GM10266 (cell line): ENCODE measurements at regions not wholly inside any gene's neighbourhood (a gene's known extent, or its start where the extent isn't known, plus 50 kb on each side); places are given as distances from the start of the nearest gene placed in this dataset.

ENCODE experiments used
- DNase-seq: peaks from one replicate; pipeline ENCODE4 v3.0.0; 2012; ENCODE audit errors: extremely low spot score
- CTCF ChIP-seq: IDR thresholded peaks from 2 replicates; pipeline ENCODE4 v1.5.1; 2012; ENCODE audit warnings: mild to moderate bottlenecking, low read depth; ENCODE audit not compliant: control insufficient read depth, insufficient read depth; ENCODE audit errors: missing control alignments

- peak; percentile 33 for TF ChIP-seq CTCF
- no peak for DNase-seq
Measured at GRCh38 chr13:59477011-59477410, 686.7 kb downstream of the DIAPH3 start.

GRCh38 chr13:59478908-59479307, 684.8 kb downstream of the DIAPH3 start:
- no peak for DNase-seq

GRCh38 chr13:59479629-59480028, 684.1 kb downstream of the DIAPH3 start:
- DNase-seq, result no peak
- TF ChIP-seq CTCF, result no peak

More at GRCh38 chr13:59478908-59479307, 684.8 kb downstream of the DIAPH3 start:
- TF ChIP-seq CTCF, result no peak

GRCh38 chr13:59480396-59481259, 683.1 kb downstream of the DIAPH3 start:
- no peak for TF ChIP-seq CTCF
- no peak for DNase-seq

- TF ChIP-seq CTCF, result no peak
Measured at GRCh38 chr13:59483501-59484145, 680.1 kb downstream of the DIAPH3 start.

GRCh38 chr13:59487883-59488282, 675.8 kb downstream of the DIAPH3 start:
- no peak for DNase-seq

More at GRCh38 chr13:59483501-59484145, 680.1 kb downstream of the DIAPH3 start:
- no peak for DNase-seq

More at GRCh38 chr13:59487883-59488282, 675.8 kb downstream of the DIAPH3 start:
- no peak for TF ChIP-seq CTCF
